HG03103 (cell line): ENCODE measurements at regions not wholly inside any gene's neighbourhood (a gene's known extent, or its start where the extent isn't known, plus 50 kb on each side); places are given as distances from the start of the nearest gene placed in this dataset.
A peak's percentile ranks its signal among the peaks of the same experiment; 100 is the strongest.

Experiments used
- ATAC-seq: cut with Tn5 transposase; IDR thresholded peaks from one replicate; pipeline ENCODE4 v1.9.1; 2021; ENCODE audit warnings: low read depth; ENCODE audit not compliant: unreplicated experiment

DNA sequence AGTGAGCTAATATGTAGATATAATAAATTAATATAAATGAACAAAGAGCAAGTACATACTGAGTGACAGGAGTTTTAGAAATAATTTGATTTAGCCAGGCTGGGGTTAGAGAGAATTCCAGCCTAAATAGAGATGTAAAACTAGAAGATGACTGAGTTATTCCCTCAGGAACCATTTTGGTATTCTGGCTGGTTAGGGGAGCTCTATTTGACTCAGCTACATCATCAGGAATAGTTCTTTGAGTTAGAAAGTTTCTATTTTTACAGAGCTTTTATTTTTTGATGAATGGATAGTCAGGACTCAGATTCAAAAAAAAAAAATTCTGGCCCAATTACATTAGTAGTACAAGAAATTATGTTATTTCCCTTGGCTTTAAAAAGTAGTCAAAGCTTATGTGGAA is 180.4 kb upstream of the MID1 start:
- ATAC-seq, result no peak

DNA sequence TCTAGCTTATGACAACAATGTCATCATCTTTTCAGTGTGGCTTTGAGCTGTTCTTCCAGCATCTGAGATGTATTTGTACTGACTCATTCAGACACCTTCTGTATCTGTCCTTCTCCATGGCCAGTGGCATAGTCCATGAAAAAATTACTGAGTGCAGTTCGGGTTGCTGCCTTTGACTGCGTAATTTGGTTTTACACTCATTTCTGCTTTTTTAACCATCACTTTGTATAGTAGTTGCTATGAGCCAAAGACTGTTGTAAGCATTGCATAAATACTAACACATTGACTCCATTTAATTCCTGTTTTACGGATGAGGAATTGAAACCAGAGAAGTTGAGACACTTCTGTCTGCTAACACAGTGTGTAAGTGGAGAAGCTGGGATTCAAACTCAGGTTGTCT is 190.7 kb upstream of the MID1 start:
- ATAC-seq, result no peak

DNA sequence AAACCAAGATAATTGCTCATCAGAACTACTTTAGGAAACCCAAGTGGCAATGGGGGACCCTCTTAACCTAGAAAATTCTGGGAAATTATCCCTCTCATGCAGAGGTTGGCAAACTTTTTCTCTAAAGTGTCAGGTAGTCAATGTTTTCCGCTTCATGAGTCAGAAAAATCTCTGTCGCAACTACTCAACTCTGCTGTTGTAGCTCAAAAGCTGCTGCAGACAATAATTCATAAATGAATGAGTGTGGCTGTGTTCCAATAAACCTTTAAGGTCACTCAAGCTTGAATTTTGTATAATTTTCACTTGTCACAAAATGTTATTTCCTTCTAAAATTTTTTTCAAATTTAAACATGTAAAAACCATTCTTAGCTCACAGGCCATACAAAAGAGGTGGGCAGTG is 193.4 kb upstream of the MID1 start:
- no peak for ATAC-seq

DNA sequence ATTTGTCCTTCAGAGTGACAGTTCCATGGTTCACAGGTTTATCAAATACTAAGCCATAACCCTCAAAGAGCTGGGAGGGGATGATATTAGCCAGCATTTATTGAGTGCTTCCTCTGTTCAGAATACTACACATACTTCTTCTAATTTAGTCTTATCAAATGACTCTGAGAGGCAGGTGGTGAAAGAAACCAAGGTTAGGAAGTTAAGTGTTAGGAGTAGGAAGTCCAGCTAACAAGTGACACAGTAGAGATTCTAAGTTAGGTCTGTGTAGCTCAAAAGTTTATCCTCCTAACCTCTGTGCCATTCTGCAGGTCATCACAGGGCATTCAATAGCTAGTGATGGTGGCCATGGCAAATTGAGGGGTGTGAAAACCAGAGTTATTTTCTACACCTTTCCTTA is 198.3 kb upstream of the MID1 start:
- ATAC-seq, result no peak

DNA sequence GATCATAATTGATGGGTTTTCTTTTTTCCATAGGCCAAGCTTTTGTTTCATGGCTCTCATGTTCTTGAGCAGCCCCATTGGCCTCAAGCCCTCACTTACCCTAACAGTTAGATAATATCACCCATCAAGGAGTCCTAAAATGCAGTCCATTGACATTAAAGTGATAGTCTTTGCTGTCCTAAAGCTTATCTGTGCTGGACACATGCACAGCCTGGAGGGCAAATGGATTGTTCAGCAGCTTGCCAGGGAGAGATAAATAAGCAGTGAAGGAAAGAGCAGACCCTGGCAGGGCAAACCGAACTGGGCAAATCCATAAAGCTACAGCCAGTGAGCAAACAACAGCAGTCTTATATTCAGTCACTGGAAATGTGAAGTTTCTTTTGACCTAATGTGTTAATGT is 199.6 kb upstream of the MID1 start:
- ATAC-seq, result no peak

DNA sequence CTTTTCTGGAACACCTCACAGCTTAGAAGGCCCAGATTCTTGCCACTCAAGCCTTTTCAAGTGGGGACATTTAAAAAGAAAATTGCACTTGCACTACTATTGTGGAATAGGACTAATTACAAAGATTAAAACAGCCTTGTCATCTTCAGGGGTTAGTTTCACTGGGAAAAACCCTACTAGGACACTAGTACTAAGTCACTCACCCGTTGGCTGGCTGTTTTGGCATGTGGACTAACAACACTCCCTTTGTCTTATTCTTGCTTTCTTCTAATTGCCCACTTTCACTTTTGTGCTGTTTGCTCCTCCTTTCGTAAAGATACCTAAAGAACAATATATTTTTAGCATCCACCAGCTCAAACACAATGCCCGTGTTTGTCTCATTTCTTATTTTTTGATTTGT is 200.9 kb upstream of the MID1 start:
- no peak for ATAC-seq

DNA sequence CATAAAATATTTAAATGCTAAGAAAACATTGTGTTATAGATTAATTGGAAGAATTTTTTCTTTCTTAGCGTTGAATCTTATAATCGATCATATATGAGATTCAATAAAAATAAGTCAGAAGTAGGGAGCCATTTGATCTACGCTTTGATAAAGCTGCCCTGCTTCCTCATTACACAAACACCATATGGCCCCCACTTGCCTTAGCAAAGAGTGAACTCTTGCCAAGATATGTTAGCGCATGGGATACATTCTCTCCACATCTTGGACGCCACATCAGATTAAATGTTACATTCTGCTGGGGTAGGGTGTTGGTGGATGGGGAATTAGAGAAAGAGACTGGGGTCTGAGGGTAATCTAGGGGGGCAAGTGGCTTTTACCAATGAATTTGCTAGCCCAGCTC is 207.7 kb upstream of the MID1 start:
- ATAC-seq, result no peak

DNA sequence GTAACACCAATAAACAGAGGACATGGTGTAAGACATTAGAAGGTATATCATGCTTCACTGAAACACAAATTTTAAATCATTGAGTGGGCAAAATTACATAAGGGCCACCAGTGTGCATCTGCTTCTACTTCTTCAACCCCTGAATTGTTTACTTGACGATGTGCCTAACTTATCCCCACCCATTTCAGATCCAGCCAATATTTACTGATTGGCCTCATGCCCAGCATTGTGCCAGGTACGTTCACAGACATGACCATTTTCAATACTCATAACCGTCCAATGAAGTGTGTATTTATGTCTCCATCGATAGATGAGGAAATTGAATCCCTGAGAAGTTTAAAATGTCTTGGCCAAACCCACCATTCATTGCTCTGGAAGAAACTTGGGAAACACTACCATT is 208.3 kb upstream of the MID1 start:
- ATAC-seq, result no peak

DNA sequence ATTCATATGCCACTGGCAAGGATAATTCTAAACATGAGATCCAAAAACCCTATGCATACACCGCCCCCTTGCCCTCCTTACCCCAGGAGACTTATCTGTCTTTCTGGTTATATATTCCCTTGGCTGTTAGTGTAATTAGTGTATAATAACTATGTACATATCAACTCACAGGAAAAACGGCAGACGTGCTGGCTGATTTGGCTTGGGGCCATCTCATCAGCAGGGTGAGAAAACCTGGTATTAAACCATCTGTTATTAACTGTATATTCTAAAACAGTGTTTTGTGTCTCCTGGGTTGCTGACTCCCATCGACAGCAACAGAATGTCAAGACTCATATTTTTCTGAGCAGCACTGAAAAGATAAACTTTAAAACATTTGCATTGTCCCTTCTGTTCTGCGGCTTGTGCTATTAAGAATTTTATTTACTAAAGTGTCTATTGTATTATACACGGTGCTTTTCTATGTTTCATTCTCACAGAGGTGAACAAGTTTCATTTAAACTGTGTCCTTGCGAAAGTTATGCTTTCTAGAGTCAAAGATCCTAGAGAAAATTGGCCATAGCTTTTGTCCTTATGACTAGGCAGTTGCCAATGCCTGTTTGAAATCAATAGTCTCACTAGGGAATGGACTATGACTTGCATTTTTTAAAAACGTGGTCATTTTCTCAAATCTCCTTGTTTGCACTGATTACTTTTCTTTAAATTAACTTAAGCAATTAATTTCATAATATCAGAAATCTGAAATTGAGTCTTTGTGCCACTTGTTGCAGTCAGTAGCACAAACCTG is 211.5 kb upstream of the MID1 start:
- ATAC-seq, result no peak

DNA sequence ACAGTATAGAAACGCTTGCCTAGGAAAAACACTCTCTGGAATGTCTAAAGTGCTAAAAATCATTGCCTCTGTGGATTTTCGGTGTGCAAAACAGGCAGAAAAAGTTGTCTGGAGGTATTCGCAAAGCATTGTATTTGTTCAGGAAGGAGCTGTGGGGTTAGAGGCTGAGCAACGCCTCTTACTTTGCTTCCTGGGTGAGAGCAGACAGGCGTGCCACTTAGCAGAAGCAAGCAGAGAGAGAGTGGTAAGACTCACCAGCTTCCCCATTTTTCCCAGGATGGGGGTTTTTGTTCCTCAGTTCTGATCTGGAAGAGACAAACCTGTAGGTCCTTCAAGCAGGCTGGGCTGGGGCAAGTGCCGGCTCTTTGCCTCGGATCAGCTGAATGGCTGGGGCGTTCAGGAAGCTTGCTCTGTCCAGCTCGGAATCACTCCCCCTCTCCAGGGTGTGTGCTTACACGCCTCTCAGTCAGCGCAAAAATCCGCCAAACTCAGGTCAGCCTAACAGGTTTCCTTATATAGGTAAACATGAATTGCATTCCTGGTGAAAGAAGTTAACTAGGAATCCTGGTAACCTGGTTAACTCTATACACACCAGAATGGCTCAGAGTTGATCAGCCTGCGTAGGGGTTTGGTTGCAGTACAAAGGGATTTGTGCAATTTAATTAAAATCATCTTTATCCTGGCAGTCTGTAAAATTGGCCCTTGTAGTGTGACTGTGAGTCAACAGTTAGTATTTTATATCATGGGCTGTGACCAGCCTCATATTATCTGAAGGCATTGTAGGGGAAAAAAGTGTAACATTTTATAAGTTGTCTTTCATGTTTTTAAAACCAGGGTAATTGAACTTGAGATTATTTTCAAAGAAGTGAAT is 213.1 kb upstream of the MID1 start:
- no peak for ATAC-seq

DNA sequence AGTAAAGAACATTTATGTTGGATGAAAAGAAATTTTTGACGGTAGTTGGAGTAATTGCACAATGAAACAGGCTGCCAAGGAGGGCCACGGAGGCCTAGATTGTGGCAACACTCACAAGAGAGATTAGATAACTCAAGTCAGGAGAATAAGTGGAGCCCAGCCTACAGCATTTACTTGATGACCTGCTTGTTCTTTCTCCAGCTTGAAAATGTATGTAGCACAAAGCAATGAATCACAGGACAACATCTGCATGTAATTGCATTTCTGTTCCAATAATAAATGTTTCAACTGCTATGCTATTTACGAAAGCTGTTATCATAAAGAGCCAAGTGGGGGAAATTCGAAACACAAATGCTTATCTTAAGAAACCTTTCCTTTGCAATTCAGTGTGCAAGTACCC is 221.2 kb upstream of the MID1 start:
- ATAC-seq, result no peak

DNA sequence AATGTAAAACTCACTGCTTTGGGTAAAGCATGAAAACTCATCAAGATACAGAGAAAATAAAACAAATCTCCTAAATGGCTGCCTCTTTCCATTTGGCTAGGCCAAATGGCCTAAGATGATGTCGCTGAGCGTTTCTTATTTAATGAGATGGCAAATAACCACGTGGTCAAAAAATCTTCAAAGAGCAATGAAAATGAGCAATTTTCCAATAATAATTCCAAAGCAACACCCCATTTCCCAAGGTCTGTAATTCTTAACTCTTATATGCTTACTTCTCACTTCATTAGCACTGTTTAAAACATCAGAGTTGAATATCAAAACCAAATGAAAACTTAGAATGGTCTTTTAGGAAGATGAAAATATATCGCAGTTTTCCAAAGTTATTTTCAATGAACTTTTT is 222.3 kb upstream of the MID1 start:
- no peak for ATAC-seq

DNA sequence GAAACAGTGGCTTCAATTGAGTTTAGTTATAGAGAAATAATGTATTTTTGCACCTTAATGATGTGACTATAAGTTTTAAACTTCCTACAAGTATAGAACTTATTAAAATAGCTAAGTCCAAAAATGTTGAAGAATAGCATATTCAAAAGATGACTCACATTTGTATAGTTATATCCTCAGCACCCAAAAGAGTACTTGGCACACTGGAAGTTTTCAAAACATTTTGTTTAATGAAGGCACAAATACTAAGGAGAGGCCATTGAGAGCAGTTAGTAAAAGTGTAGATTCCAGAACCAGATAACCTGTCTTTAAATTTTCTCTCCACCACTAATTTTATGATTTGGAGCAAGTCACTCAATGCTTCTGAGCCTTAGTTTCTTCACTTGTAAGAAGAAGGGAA is 226.9 kb upstream of the MID1 start:
- ATAC-seq, result no peak

DNA sequence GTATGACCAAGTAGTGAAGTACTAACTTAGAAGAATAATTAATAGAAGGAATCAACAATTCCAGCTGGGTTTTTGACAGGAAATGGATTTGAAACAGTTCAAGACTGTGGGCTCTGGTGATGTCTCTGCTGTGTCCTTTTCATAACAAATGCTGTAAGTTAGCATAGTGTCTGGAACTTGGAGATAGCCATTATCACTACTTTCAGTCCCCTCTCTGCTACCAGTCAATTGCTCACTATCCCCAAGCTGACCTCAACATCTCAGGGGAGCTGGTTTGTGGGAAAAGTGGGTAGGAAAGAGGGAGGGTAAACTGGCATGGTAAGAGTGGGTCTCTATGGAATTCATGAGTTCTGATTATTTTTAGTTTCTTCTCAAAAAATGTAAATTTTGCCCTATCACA is 231.4 kb upstream of the MID1 start:
- ATAC-seq, result no peak

DNA sequence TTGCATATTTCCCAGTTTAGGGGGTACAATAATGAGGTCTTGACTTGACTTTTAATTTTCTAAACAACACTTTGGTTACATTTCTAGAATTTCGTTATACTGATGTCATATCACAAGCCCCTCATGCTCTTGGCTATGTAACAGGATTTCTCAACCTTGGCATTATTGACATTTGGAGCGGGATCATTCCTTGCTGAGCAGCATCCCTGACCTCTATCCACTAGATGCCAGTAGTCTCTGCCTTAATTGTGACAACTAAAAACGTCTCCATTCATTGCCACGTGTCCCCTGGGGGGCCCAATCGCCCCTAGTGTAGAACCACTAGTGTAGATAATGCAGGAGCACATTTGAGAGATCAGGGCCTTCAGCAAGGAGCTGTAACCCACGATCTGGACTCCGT is 234.2 kb upstream of the MID1 start:
- no peak for ATAC-seq

DNA sequence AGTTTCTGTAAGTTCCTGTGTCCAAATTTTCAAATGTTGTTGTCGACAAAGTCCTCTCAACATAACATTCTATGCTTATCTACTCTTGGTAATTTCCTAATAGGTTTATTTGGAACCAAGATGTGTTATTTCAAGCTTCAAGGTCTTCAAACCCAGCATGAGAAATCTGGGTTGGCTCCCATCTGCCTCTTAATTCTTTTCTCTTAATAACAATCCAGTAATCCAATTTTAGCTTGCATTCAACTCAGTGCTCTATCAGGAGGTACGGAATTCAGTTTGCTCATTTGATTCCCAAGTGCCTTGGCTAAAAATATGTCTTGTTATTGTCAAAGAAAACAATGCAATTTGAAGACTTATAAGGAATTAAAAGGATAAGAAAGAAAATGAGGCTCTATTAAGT is 235.5 kb upstream of the MID1 start:
- ATAC-seq, result no peak

DNA sequence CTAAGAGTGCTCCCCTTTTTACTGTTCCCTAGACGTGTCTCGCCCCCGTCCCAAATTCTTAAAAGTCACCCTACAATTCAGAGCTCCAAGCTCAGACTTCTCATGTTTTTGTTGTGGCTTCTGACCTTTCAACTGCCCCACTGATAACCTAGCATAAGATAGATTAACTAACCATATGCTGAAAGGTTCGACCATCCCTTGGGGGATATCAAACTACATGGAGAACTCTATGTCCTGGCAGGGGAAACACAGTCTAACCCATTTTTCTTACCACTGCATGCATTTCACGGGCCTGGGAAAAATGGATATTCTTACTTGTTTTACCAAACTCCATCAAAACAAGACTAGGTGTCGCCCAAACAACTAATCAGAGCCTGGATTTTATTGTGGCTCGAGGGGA is 236.4 kb upstream of the MID1 start:
- ATAC-seq, result no peak

DNA sequence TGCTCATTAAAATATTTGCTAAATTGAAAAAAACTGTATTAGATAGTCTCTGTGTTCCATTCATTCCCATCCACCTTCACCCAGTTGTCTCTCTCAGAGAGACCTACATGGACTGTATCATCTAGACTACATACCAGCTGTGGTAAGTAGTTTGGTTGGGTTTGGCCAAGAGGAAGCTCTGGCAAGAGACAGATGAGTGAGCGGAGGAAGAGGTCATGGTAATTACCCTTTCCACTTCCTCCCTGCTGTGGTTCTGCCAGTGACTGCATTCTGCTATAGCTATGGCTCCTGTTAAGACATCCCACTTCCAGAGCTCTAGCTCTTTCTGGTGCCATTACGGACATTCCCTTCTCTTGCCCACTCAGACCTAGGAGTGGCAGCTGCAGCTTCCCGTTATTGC is 239.0 kb upstream of the MID1 start:
- no peak for ATAC-seq

DNA sequence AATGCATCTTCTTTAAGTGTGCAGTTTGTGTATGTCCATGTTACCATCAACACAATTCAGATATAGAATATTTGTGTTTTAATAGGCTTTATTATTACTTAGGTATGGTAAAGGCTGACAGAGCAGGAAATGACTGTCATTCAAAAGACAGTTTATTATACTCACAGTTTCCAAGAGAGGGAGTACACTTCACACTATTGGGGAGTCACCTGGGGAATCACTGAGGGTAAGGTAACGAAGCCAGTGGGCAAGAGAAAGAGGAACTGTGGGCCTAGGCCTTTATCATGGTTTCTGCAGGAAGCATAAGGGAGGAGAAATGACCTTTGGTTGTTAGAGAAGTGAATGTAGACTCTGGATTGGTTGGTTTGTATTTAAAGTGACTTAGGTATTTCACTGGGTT is 235.1 kb upstream of the HCCS start:
- peak; percentile 61 for ATAC-seq

DNA sequence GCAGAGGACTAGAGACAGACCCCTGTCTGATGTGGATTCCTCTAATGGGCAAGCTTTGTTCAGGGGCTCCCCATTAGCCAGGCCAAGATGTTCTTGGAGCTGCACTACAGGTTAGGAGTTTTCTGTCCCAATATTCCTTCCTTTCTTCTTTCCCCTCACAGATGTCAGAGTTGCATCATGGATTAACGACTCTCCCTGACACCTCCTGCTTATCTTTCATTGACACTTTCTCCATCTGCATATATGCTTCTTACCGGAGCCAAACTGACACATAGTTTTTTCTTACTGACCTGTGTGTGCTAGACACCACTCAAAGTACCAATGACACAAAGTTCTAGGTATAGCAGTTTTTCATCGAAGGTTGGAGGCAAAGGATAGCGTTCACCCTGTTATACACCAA is 228.6 kb upstream of the HCCS start:
- ATAC-seq, result no peak

DNA sequence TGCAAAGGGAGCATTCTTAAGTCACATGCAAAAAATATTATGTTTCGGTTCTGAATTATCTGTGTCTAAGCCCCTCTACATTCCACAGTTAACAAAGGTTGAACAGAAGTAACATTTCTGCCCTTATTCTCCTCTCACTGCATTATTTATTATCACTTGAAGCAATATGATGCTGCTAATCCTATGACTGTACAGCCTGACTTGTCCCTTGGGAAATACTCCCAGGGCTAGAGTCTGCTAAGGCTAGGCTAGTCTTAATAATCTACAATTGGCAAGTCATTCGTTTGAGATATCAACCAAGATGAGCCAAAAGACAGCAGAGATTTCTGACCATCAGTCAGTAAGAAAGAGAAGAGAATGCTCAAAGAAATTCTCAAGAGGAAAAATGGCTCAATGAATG is 226.9 kb upstream of the HCCS start:
- ATAC-seq, result no peak

DNA sequence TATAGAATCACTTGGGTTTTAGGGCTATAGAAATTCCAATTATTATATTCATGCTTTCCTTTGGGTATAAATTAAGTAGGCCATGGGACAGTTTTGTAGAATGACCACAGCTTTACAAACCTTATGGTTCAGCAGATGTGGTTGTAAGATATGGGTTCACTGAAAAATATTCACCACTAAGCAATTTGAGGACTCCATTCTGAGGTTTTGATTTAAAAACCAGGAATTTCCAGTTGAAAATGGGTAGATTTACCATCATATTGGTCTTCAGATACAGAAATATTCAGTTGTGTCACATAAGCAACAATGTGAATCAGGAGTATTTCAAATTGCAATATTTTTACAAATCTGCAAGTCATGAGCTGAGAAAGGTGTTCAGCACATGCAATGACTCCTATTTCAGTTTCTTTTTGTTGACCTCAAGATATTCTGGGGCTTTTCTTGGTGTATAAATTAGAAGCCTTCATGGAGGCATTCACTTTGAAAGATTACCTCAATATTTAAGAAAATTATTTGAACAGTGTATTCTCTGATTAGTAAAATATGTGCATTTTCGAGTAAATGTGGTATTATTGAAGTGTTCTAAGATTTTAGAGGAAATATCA is 218.4 kb upstream of the HCCS start:
- no peak for ATAC-seq
